KG1 (cell line): ENCODE measurements at regions not wholly inside any gene's neighbourhood (a gene's known extent, or its start where the extent isn't known, plus 50 kb on each side); places are given as distances from the start of the nearest gene placed in this dataset.

Experiments
- DNase-seq: peaks from one replicate; lab custom pipeline; 2025; lab: John Stamatoyannopoulos, UW

GRCh38 chr17:71208111-71208704 lies 912.6 kb upstream of the SOX9 start:
- DNase-seq = no peak

GRCh38 chr17:71213936-71214335 lies 906.9 kb upstream of the SOX9 start:
- DNase-seq = no peak

GRCh38 chr17:71217769-71218168 lies 903.1 kb upstream of the SOX9 start:
- DNase-seq = no peak

GRCh38 chr17:71224824-71225575 lies 895.8 kb upstream of the SOX9 start:
- DNase-seq = no peak

GRCh38 chr17:71227841-71228240 lies 893.0 kb upstream of the SOX9 start:
- DNase-seq = no peak

- DNase-seq = no peak
These were observed 891.8 kb upstream of the SOX9 start for GRCh38 chr17:71229070-71229469.

GRCh38 chr17:71232801-71233559 lies 887.8 kb upstream of the SOX9 start:
- DNase-seq = no peak

- no peak for DNase-seq
These were observed 886.5 kb upstream of the SOX9 start for GRCh38 chr17:71234349-71234748.

GRCh38 chr17:71237903-71238538 lies 882.8 kb upstream of the SOX9 start:
- no peak for DNase-seq

- DNase-seq = no peak
These were observed 873.3 kb upstream of the SOX9 start for GRCh38 chr17:71247441-71248015.

GRCh38 chr17:71251276-71251675 lies 869.5 kb upstream of the SOX9 start:
- no peak for DNase-seq

- DNase-seq = no peak
These were observed 868.9 kb upstream of the SOX9 start for GRCh38 chr17:71251951-71252350.

GRCh38 chr17:71252436-71252835 lies 868.4 kb upstream of the SOX9 start:
- no peak for DNase-seq

- no peak for DNase-seq
These were observed 863.7 kb upstream of the SOX9 start for GRCh38 chr17:71257096-71257495.

GRCh38 chr17:71260366-71260940 lies 860.4 kb upstream of the SOX9 start:
- DNase-seq = no peak

GRCh38 chr17:71262586-71262985 lies 858.2 kb upstream of the SOX9 start:
- DNase-seq = no peak

- no peak for DNase-seq
These were observed 853.2 kb upstream of the SOX9 start for GRCh38 chr17:71267668-71268067.

- no peak for DNase-seq
These were observed 851.6 kb upstream of the SOX9 start for GRCh38 chr17:71269201-71269600.

GRCh38 chr17:71273441-71273840 lies 847.4 kb upstream of the SOX9 start:
- DNase-seq = no peak

- DNase-seq = no peak
These were observed 844.7 kb upstream of the SOX9 start for GRCh38 chr17:71276079-71276478.

- no peak for DNase-seq
These were observed 837.3 kb upstream of the SOX9 start for GRCh38 chr17:71283486-71283885.
